Caco-2 (cell line): ENCODE measurements at regions not wholly inside any gene's neighbourhood (a gene's known extent, or its start where the extent isn't known, plus 50 kb on each side); places are given as distances from the start of the nearest gene placed in this dataset.

Experiments
- BruUV-seq: library from RNA; stranded (reverse); fragments of 400-500 nt; replicated peaks from 2 replicates; lab custom pipeline; 2021; lab: Mats Ljungman, UMichigan
- CTCF ChIA-PET: fragments of 300-600 bp; sonication (Branson Sonifier 250); formaldehyde crosslinking; loops from one replicate; lab custom pipeline; 2022; ENCODE audit warnings: antibody characterized with exemption; lab: Charles Lee
- POLR2A ChIA-PET: fragments of 300-600 bp; sonication (Branson Sonifier 250); formaldehyde crosslinking; loops from one replicate; lab custom pipeline; 2022; ENCODE audit warnings: antibody characterized with exemption; lab: Charles Lee
- DNase-seq, 2 experiments: peaks; one replicate each; pipeline versions ENCODE4 v3.0.0 to v3.0.0-alpha.2; 2020 to 2022
- H3K27me3 ChIP-seq: replicated peaks from 2 replicates; pipeline ENCODE4 v1.6.0; 2011; ENCODE audit warnings: low read length; ENCODE audit not compliant: control insufficient read depth, insufficient read depth
- H3K36me3 ChIP-seq: 2 replicates; pipeline ENCODE4 v1.5.1; 2011; ENCODE audit warnings: low read length; ENCODE audit not compliant: control insufficient read depth, insufficient read depth
- H3K4me1 ChIP-seq: fragments of 250-450 bp; sonication (Bioruptor Pico); 2 replicates; pipeline ENCODE4 v1.5.1; 2020; ENCODE audit warnings: mild to moderate bottlenecking
- H3K4me3 ChIP-seq: 2 replicates; pipeline ENCODE4 v1.5.1; 2011; ENCODE audit warnings: low read depth, mild to moderate bottlenecking, control low read depth, low read length
- H3K9me3 ChIP-seq: fragments of 250-450 bp; sonication (Bioruptor Pico); 2 replicates; pipeline ENCODE4 v1.5.1; 2020; ENCODE audit warnings: mild to moderate bottlenecking, moderate library complexity
- H3K27ac Mint-ChIP-seq: one replicate; pipeline ENCODE4 v1.8.0; 2022; ENCODE audit warnings: mixed read lengths; ENCODE audit not compliant: unreplicated experiment
- H3K27me3 Mint-ChIP-seq: one replicate; pipeline ENCODE4 v1.8.0; 2022; ENCODE audit warnings: mixed read lengths; ENCODE audit not compliant: insufficient read depth, unreplicated experiment
- H3K36me3 Mint-ChIP-seq: one replicate; pipeline ENCODE4 v1.8.0; 2022; ENCODE audit warnings: mild to moderate bottlenecking, mixed read lengths; ENCODE audit not compliant: insufficient read depth, unreplicated experiment
- H3K4me1 Mint-ChIP-seq: one replicate; pipeline ENCODE4 v1.8.0; 2022; ENCODE audit warnings: low read depth, mixed read lengths; ENCODE audit not compliant: unreplicated experiment
- H3K4me3 Mint-ChIP-seq: one replicate; pipeline ENCODE4 v1.8.0; 2022; ENCODE audit warnings: mild to moderate bottlenecking, moderate library complexity, mixed read lengths; ENCODE audit not compliant: unreplicated experiment
- H3K9me3 Mint-ChIP-seq: one replicate; pipeline ENCODE4 v1.8.0; 2022; ENCODE audit warnings: mixed read lengths; ENCODE audit not compliant: unreplicated experiment
- intact Hi-C: fragments of 100-400 bp; cut with micrococcal nuclease; formaldehyde crosslinking; loops from one replicate; pipeline ENCODE4 v1.10.0; 2022; ENCODE audit not compliant: unreplicated experiment
- TF ChIP-seq, protein P1 (sequence below), 2 experiments: fragments of 200-600 bp in 1 of 2; IDR thresholded peaks; 1 replicate in 1 of 2; 2 replicates in 1 of 2; pipeline versions ENCODE4 v1.5.1 to v1.8.0; 2011 to 2022; ENCODE audit warnings: antibody characterized with exemption in 1 of 2, control low read depth in 1 of 2, inconsistent platforms in 1 of 2, low read depth in 1 of 2, low read length in 1 of 2, mild to moderate bottlenecking in 1 of 2, moderate library complexity in 1 of 2; ENCODE audit not compliant: insufficient read depth in 1 of 2, severe bottlenecking in 1 of 2, unreplicated experiment in 1 of 2

DNA sequence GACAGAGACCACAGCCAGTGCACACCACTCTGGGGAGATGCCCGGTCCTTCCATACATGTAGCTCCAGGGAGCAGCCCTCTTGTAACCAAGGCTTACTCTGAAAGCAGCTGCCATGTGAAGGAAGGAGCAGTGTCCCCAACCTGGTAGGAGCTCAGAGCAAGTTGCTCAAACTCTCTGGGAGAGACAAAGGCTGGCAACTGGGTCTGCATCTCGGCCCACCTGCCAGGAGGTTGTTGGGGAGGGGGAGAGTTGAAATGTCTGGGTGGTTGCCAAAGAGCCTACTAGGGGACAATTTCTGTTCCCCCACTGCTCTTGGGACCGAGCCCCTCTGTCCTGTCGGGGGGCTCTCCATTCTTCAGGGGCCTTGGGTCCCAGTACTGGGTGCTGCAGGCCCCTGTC lies 309.9 kb downstream of the TLE3 start:
- TF ChIP-seq, protein P1, sequence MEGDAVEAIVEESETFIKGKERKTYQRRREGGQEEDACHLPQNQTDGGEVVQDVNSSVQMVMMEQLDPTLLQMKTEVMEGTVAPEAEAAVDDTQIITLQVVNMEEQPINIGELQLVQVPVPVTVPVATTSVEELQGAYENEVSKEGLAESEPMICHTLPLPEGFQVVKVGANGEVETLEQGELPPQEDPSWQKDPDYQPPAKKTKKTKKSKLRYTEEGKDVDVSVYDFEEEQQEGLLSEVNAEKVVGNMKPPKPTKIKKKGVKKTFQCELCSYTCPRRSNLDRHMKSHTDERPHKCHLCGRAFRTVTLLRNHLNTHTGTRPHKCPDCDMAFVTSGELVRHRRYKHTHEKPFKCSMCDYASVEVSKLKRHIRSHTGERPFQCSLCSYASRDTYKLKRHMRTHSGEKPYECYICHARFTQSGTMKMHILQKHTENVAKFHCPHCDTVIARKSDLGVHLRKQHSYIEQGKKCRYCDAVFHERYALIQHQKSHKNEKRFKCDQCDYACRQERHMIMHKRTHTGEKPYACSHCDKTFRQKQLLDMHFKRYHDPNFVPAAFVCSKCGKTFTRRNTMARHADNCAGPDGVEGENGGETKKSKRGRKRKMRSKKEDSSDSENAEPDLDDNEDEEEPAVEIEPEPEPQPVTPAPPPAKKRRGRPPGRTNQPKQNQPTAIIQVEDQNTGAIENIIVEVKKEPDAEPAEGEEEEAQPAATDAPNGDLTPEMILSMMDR (IDR thresholded peaks at IDR 0.05; ENCODE audit: insufficient read depth in 1 of 2, low read depth in 1 of 2, low read length in 1 of 2, severe bottlenecking in 1 of 2, unreplicated experiment in 1 of 2), result no peak
- Histone ChIP-seq H3K27me3 (no peaks in the 10 kb centered on the region), H3K36me3 (no peaks in the 10 kb centered on the region), H3K9me3 (no peaks in the 10 kb centered on the region), H3K4me1 (no peaks in the 10 kb centered on the region), H3K4me3 (no peak overlapping the region)
- DNase-seq, result no peak
- intact Hi-C loops, result no loop called here
- H3K27ac Mint-ChIP-seq, result no peak overlapping the region
- H3K4me3 Mint-ChIP-seq, result no peak overlapping the region
- no peaks in the 10 kb centered on the region for H3K36me3 Mint-ChIP-seq
- peaks cover 3% of the 10 kb centered on the region for H3K27me3 Mint-ChIP-seq
- POLR2A ChIA-PET, result no interaction called here
- CTCF ChIA-PET, result no interaction called here
- H3K9me3 Mint-ChIP-seq, result no peaks in the 10 kb centered on the region
- H3K4me1 Mint-ChIP-seq, result no peaks in the 10 kb centered on the region
- no TSS peak for BruUV-seq

DNA sequence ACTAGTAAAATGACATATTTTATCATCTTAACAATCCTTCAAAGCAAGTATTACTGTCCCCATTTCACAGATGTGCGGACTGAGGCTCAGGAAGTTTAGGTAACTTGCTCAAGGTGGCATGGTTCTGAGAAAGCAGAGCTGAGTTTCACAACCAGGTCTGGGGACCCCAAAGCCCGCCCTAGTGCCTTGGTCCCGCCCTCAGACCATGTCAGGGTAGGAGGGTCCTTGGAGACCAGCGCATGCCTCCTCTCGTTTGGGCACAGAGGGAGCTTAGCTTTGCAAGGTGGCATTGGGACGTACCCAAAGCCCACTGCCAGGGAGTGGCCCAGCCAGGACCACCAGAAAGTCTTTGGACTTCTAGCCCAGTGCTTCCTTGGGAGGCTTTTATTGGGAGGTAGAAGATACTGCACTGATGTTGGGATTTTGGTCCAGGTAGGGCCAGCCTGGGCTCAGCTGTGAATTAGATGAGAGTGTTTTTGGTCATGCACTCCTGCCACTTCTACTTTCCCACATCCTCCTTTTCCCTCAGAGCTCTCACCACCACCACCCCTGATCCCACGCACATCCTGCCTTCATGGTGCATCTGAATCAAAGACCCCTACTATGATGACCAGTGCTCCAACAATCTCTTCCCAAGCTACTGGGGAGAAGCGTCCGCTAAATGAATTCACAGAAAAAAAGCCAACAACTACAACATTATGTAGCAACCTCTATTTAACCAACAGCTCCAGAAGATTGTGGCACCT lies 307.9 kb downstream of the TLE3 start:
- Mint-ChIP-seq H3K27ac (no peak overlapping the region), H3K27me3 (peaks cover 3% of the 10 kb centered on the region), H3K4me1 (no peaks in the 10 kb centered on the region), H3K9me3 (no peaks in the 10 kb centered on the region), H3K4me3 (no peak overlapping the region), H3K36me3 (no peaks in the 10 kb centered on the region)
- ChIA-PET CTCF (no interaction called here), POLR2A (no interaction called here)
- H3K36me3 ChIP-seq, result no peaks in the 10 kb centered on the region
- H3K27me3 ChIP-seq, result no peaks in the 10 kb centered on the region
- TF ChIP-seq, protein P1 (IDR thresholded peaks at IDR 0.05; ENCODE audit: insufficient read depth in 1 of 2, low read depth in 1 of 2, low read length in 1 of 2, severe bottlenecking in 1 of 2, unreplicated experiment in 1 of 2), result no peak
- no peaks in the 10 kb centered on the region for H3K9me3 ChIP-seq
- no TSS peak for BruUV-seq
- no peak overlapping the region for H3K4me3 ChIP-seq
- intact Hi-C loops, result no loop called here
- DNase-seq, result no peak
- H3K4me1 ChIP-seq, result peaks cover 2% of the 10 kb centered on the region; the same call in 1 of the 2 replicates

DNA sequence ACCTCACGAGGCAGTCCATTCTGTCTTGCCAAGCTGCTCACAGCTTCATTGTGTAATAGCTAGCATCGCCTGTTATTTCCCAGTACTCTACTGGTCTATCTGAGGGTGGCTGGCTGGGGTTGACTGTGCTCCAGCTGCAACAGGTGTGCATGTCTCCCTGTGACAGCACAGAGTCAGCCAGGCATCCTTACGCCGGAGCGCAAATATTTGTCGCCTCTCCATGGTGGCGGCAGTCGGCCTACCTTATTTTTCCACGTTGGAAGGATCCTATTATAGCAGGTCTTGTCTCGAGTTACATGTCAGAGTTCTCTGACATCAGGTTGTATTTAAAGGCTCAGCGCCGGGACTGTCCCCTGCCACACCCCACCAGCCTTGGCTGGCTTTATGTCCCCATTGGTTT lies 307.1 kb downstream of the TLE3 start:
- no peaks in the 10 kb centered on the region for H3K9me3 Mint-ChIP-seq
- H3K27ac Mint-ChIP-seq, result no peak overlapping the region
- no peaks in the 10 kb centered on the region for H3K36me3 Mint-ChIP-seq
- CTCF ChIA-PET, result no interaction called here
- DNase-seq, result no peak
- TF ChIP-seq, protein P1 (IDR thresholded peaks at IDR 0.05; ENCODE audit: insufficient read depth in 1 of 2, low read depth in 1 of 2, low read length in 1 of 2, severe bottlenecking in 1 of 2, unreplicated experiment in 1 of 2), result no peak
- Histone ChIP-seq H3K4me3 (no peak overlapping the region), H3K27me3 (no peaks in the 10 kb centered on the region), H3K4me1 (peaks cover 6% of the 10 kb centered on the region; the same call in 1 of the 2 replicates), H3K9me3 (no peaks in the 10 kb centered on the region), H3K36me3 (no peaks in the 10 kb centered on the region)
- H3K4me1 Mint-ChIP-seq, result no peaks in the 10 kb centered on the region
- intact Hi-C loops, result no loop called here
- no peak overlapping the region for H3K4me3 Mint-ChIP-seq
- no TSS peak for BruUV-seq
- POLR2A ChIA-PET, result no interaction called here
- peaks cover 3% of the 10 kb centered on the region for H3K27me3 Mint-ChIP-seq
